ENCODE measurements at regions not wholly inside any gene's neighbourhood (a gene's known extent, or its start where the extent isn't known, plus 50 kb on each side); places are given as distances from the start of the nearest gene placed in this dataset.

GRCh38 chr3:519026-519425 lies 322.5 kb downstream of the CHL1 start:
- ChIA-PET RAD21 (ENCODE audit: unreplicated experiment) (no interaction called here), POLR2A (no interaction called here), CTCF (no interaction called here), SMC1A (ENCODE audit: uncharacterized antibody, unreplicated experiment) (interaction anchor here (1.1 kb wide), 1 partner anchor 51 kb away, joined by 3 read pairs; no protein-coding TSS in a partner anchor)
- FAIRE-seq (no peak), DNase-seq (ENCODE audit: low read depth, low spot score) (no peak), ATAC-seq (no peak)
- Histone ChIP-seq H4K20me1 (ENCODE audit: control insufficient read depth, insufficient read depth) (no peaks in the 10 kb centered on the region), H3K9ac (ENCODE audit: control insufficient read depth, insufficient read depth, low read length) (no peak overlapping the region), H3K36me3 (ENCODE audit: control insufficient read depth in 2 of 2, insufficient read depth in 2 of 2, low read length in 1 of 2) (no peaks in the 10 kb centered on the region), H3K27me3 (replicated peaks in 1 of 2; ENCODE audit: control insufficient read depth in 2 of 2, insufficient read depth in 2 of 2, low read length in 1 of 2) (no peaks in the 10 kb centered on the region), H3K4me3 (no peak overlapping the region), H3K4me2 (ENCODE audit: control insufficient read depth, insufficient read depth) (no peak overlapping the region), H3K27ac (ENCODE audit: control insufficient read depth, insufficient read depth) (no peak overlapping the region), H3K79me2 (ENCODE audit: control insufficient read depth, insufficient read depth, low read length) (no peaks in the 10 kb centered on the region), H3K4me1 (ENCODE audit: control insufficient read depth, insufficient read depth, low read length) (no peaks in the 10 kb centered on the region), H2AFZ (ENCODE audit: control insufficient read depth, low read depth, low read length) (no peak overlapping the region), H3K9me3 (replicated peaks; ENCODE audit: control insufficient read depth, insufficient read depth, low read length) (no peaks in the 10 kb centered on the region)
- BruUV-seq (replicated peaks) = no TSS peak
- WGBS (ENCODE audit: insufficient coverage, insufficient replicate concordance, low lambda C conversion rate, missing lambda C conversion rate) = 97% methylated on average over 3 of the region's 3 CpGs
- intact Hi-C loops (cut with micrococcal nuclease; ENCODE audit: unreplicated experiment) (no loop called here), in situ Hi-C loops (cut with MboI) (no loop called here)
- TF ChIP-seq SUPT20H (IDR thresholded peaks at IDR 0.05; ENCODE audit: borderline replicate concordance, control insufficient read depth, low read depth, low read length) (no peak), REST (IDR thresholded peaks at IDR 0.05; ENCODE audit: low read depth, low read length) (no peak), E2F8 (IDR thresholded peaks at IDR 0.05; ENCODE audit: low read depth, partially characterized antibody) (no peak), TCF12 (IDR thresholded peaks at IDR 0.05; ENCODE audit: low read depth, low read length) (no peak), ATF7 (IDR thresholded peaks at IDR 0.05; ENCODE audit: low read depth) (no peak), BMI1 (IDR thresholded peaks at IDR 0.05; ENCODE audit: borderline replicate concordance) (no peak), MTA3 (IDR thresholded peaks at IDR 0.05; ENCODE audit: borderline replicate concordance, low read length) (no peak), SREBF2 (IDR thresholded peaks at IDR 0.05; ENCODE audit: low read length) (no peak), PRDM15 (CRISPR knock-in tag; IDR thresholded peaks at IDR 0.05) (no peak), ZNF207 (IDR thresholded peaks at IDR 0.05; ENCODE audit: borderline replicate concordance) (no peak), MEF2B (IDR thresholded peaks at IDR 0.05; ENCODE audit: partially characterized antibody, poor library complexity, severe bottlenecking) (no peak), YBX1 (IDR thresholded peaks at IDR 0.05) (no peak), HCFC1 (IDR thresholded peaks at IDR 0.05; ENCODE audit: low read length) (no peak), MXI1 (IDR thresholded peaks at IDR 0.05; ENCODE audit: low read depth, low read length) (no peak), CBFB (IDR thresholded peaks at IDR 0.05; ENCODE audit: low read depth) (no peak), SRF (IDR thresholded peaks at IDR 0.05; ENCODE audit: low read depth in 2 of 2, low read length in 2 of 2) (no peak), TCF7 (IDR thresholded peaks at IDR 0.05; ENCODE audit: borderline replicate concordance) (no peak)

All from GM12878 (cell line).